OCI-LY7 (cell line): ENCODE measurements at regions not wholly inside any gene's neighbourhood (a gene's known extent, or its start where the extent isn't known, plus 50 kb on each side); places are given as distances from the start of the nearest gene placed in this dataset.

Experiments used
- BruUV-seq: library from RNA; stranded (reverse); fragments of 400-500 nt; replicated peaks from 2 replicates; lab custom pipeline; 2021; lab: Mats Ljungman, UMichigan
- CTCF ChIA-PET: fragments of 300-600 bp; sonication (Branson Sonifier 250); formaldehyde crosslinking; loops from one replicate; lab custom pipeline; 2022; ENCODE audit warnings: antibody characterized with exemption; ENCODE audit not compliant: unreplicated experiment; lab: Charles Lee
- POLR2A ChIA-PET: fragments of 300-600 bp; sonication (Branson Sonifier 250); formaldehyde crosslinking; loops from one replicate; lab custom pipeline; 2022; ENCODE audit warnings: antibody characterized with exemption; lab: Charles Lee
- DNase-seq: peaks from one replicate; pipeline ENCODE4 v3.0.0-alpha.2; 2015; ENCODE audit warnings: low spot score
- H2AFZ ChIP-seq: fragments of 200-600 bp; sonication (generic), shearing (Covaris generic); 2 replicates; pipeline ENCODE4 v1.6.1; 2014; ENCODE audit warnings: mild to moderate bottlenecking, antibody characterized with exemption, low read length, moderate library complexity
- H3K27ac ChIP-seq: fragments of 200-600 bp; sonication (generic); 2 replicates; pipeline ENCODE4 v1.5.1; 2014; ENCODE audit warnings: mixed run types, low read depth, mild to moderate bottlenecking, moderate library complexity, low read length, inconsistent platforms; ENCODE audit not compliant: poor library complexity, severe bottlenecking
- H3K36me3 ChIP-seq: fragments of 200-600 bp; sonication (generic); 2 replicates; pipeline ENCODE4 v1.6.1; 2014; ENCODE audit warnings: mild to moderate bottlenecking, antibody characterized with exemption, low read length, moderate library complexity, mixed read lengths; ENCODE audit not compliant: insufficient read depth
- H3K4me1 ChIP-seq: fragments of 200-600 bp; sonication (generic); 2 replicates; pipeline ENCODE4 v1.5.1; 2014; ENCODE audit warnings: mild to moderate bottlenecking, low read length; ENCODE audit not compliant: insufficient read depth, poor library complexity, severe bottlenecking
- H3K4me2 ChIP-seq: fragments of 200-600 bp; sonication (generic); 2 replicates; pipeline ENCODE4 v1.6.1; 2014; ENCODE audit warnings: mild to moderate bottlenecking, low read length
- H3K4me3 ChIP-seq: fragments of 200-600 bp; sonication (generic); 2 replicates; pipeline ENCODE4 v1.5.1; 2014; ENCODE audit warnings: mild to moderate bottlenecking, low read depth, low read length; ENCODE audit not compliant: poor library complexity, severe bottlenecking
- H3K79me2 ChIP-seq: fragments of 200-600 bp; sonication (generic); 2 replicates; pipeline ENCODE4 v1.6.1; 2016; ENCODE audit warnings: low read depth, mild to moderate bottlenecking, low read length, moderate library complexity, mixed read lengths; ENCODE audit not compliant: insufficient read depth
- H3K9me2 ChIP-seq: fragments of 200-600 bp; sonication (generic); 2 replicates; pipeline ENCODE4 v1.6.1; 2016; ENCODE audit warnings: mild to moderate bottlenecking, low read length, mixed read lengths; ENCODE audit not compliant: insufficient read depth
- H3K9me3 ChIP-seq: fragments of 200-600 bp; sonication (generic); 2 replicates; pipeline ENCODE4 v1.6.1; 2014; ENCODE audit warnings: mild to moderate bottlenecking, mixed run types, low read length, mixed read lengths
- H4K20me1 ChIP-seq: fragments of 200-600 bp; sonication (generic); 2 replicates; pipeline ENCODE4 v1.6.1; 2014; ENCODE audit warnings: mild to moderate bottlenecking, antibody characterized with exemption, low read length, moderate library complexity, mixed read lengths; ENCODE audit not compliant: insufficient read depth
- CTCF ChIP-seq: fragments of 200-600 bp; sonication (generic); conservative IDR thresholded peaks from 2 replicates; pipeline ENCODE4 v1.5.1; 2014; ENCODE audit warnings: mild to moderate bottlenecking, antibody characterized with exemption, low read length, moderate library complexity, mixed read lengths
- EZH2phosphoT487 ChIP-seq: fragments of 200-600 bp; sonication (generic); IDR thresholded peaks from 2 replicates; pipeline ENCODE4 v1.6.1; 2018; ENCODE audit warnings: low read depth, borderline replicate concordance, mild to moderate bottlenecking, mixed run types, antibody characterized with exemption, low read length, moderate library complexity, mixed read lengths
- intact Hi-C: fragments of 100-400 bp; cut with micrococcal nuclease; formaldehyde crosslinking; loops from one replicate; pipeline ENCODE4 v1.10.0; 2022; ENCODE audit not compliant: unreplicated experiment

DNA sequence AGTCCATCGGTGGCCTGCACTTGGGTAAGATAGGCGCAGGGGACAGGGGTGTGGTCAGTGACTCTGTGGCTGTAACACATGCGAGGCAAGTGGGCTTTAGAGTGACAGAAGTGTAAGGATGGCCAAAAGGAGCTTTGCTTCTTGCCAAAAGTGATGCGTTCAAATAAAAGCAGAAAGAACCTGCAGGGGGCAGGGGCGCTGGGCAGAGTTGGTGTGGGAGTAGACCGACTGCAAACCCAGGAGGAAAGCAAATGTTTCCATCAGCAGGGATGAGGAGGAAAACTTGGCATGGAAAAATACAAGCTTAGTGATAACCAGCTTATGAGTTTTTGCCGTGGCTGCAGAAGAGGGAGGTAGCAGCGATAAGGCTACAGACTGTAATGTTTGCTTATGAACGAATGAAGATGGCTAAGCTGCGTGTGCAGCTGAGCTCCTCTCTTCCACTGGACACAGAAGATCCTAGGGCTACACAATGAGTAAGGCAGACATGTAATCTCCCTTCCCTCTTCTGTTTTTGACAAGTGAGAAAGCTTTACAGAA is 149.4 kb downstream of the WNT5A start:
- CTCF ChIA-PET, result no interaction called here
- H2AFZ ChIP-seq, result no peak overlapping the region
- no peaks in the 10 kb centered on the region for H3K9me3 ChIP-seq
- no peaks in the 10 kb centered on the region for H3K4me1 ChIP-seq
- DNase-seq, result no peak
- H3K4me2 ChIP-seq, result no peak overlapping the region
- no peak overlapping the region for H3K4me3 ChIP-seq
- no peaks in the 10 kb centered on the region for H4K20me1 ChIP-seq
- TF ChIP-seq EZH2phosphoT487, result no peak
- no peak for TF ChIP-seq CTCF
- H3K27ac ChIP-seq, result no peak overlapping the region
- no TSS peak for BruUV-seq
- no peaks in the 10 kb centered on the region for H3K36me3 ChIP-seq
- H3K79me2 ChIP-seq, result no peaks in the 10 kb centered on the region
- H3K9me2 ChIP-seq, result no peaks in the 10 kb centered on the region
- intact Hi-C loops, result no loop called here
- POLR2A ChIA-PET, result interaction anchor here (1.1 kb wide), 1 partner anchor 40 kb away, joined by 3 read pairs; no protein-coding TSS in a partner anchor

GRCh38 chr3:55333923-55334322 is 153.2 kb downstream of the WNT5A start:
- Histone ChIP-seq H3K27ac (no peak overlapping the region), H3K9me3 (no peaks in the 10 kb centered on the region), H3K79me2 (no peaks in the 10 kb centered on the region), H3K4me3 (no peak overlapping the region), H2AFZ (no peak overlapping the region), H3K36me3 (no peaks in the 10 kb centered on the region), H3K4me2 (no peak overlapping the region), H3K9me2 (no peaks in the 10 kb centered on the region), H3K4me1 (no peaks in the 10 kb centered on the region), H4K20me1 (no peaks in the 10 kb centered on the region)
- no peak for DNase-seq
- intact Hi-C loops, result no loop called here
- TF ChIP-seq CTCF (no peak), EZH2phosphoT487 (no peak)
- BruUV-seq, result no TSS peak
- ChIA-PET POLR2A (no interaction called here), CTCF (no interaction called here)

DNA sequence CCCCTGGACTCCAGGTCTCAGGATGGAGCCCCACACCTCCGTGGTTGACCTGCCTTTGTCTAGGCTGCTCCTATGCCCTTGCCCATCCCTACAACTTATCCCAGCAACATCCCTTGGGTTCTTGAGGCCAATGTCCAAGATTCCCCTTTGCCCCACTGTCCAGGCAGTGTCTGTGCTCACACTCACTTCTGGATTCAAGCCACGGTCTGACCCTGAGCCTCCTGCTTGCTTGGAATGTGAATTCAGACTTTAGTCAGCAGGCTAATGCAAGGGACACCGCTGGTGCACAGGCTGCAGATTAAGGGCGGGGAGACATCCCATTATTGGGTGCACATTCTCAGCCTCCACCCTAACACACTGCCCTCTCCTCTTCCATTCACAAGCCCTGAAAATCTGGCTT is 154.1 kb downstream of the WNT5A start:
- Histone ChIP-seq H3K79me2 (no peaks in the 10 kb centered on the region), H3K4me3 (no peak overlapping the region), H3K4me2 (no peak overlapping the region), H3K27ac (no peak overlapping the region), H2AFZ (no peak overlapping the region), H3K9me2 (no peaks in the 10 kb centered on the region), H3K36me3 (no peaks in the 10 kb centered on the region), H3K4me1 (no peaks in the 10 kb centered on the region), H3K9me3 (no peaks in the 10 kb centered on the region), H4K20me1 (no peaks in the 10 kb centered on the region)
- DNase-seq, result no peak
- POLR2A ChIA-PET, result interaction anchor here (0.6 kb wide), 1 partner anchor 299 kb away, joined by 3 read pairs; no protein-coding TSS in a partner anchor
- intact Hi-C loops, result no loop called here
- no TSS peak for BruUV-seq
- TF ChIP-seq CTCF (no peak), EZH2phosphoT487 (no peak)
- CTCF ChIA-PET, result no interaction called here
